Ishikawa (cell line): ENCODE measurements at regions not wholly inside any gene's neighbourhood (a gene's known extent, or its start where the extent isn't known, plus 50 kb on each side); places are given as distances from the start of the nearest gene placed in this dataset.

Experiments used
- CEBPB ChIP-seq: IDR thresholded peaks from 2 replicates; pipeline ENCODE4 v1.6.1; 2012
- CREB1 ChIP-seq: IDR thresholded peaks from 2 replicates; pipeline ENCODE4 v1.6.1; 2012; ENCODE audit warnings: low read depth
- EGR1 ChIP-seq: IDR thresholded peaks from 2 replicates; pipeline ENCODE4 v1.6.1; 2012
- EP300 ChIP-seq: IDR thresholded peaks from 2 replicates; pipeline ENCODE4 v1.6.1; 2012; ENCODE audit warnings: borderline replicate concordance
- FOXM1 ChIP-seq: IDR thresholded peaks from 2 replicates; pipeline ENCODE4 v1.6.1; 2012; ENCODE audit warnings: low read depth, borderline replicate concordance
- NFIC ChIP-seq: IDR thresholded peaks from 2 replicates; pipeline ENCODE4 v1.6.1; 2012
- RAD21 ChIP-seq: IDR thresholded peaks from 2 replicates; pipeline ENCODE4 v1.6.1; 2012; ENCODE audit warnings: low read depth
- TAF1 ChIP-seq: IDR thresholded peaks from 2 replicates; pipeline ENCODE4 v1.6.1; 2012; ENCODE audit warnings: low read depth, mild to moderate bottlenecking
- TCF12 ChIP-seq: IDR thresholded peaks from 2 replicates; pipeline ENCODE4 v1.6.1; 2012; ENCODE audit warnings: low read depth
- TEAD4 ChIP-seq: IDR thresholded peaks from 2 replicates; pipeline ENCODE4 v1.6.1; 2012
- YY1 ChIP-seq: IDR thresholded peaks from 2 replicates; pipeline ENCODE4 v1.6.1; 2012; ENCODE audit warnings: low read depth
- ZBTB7A ChIP-seq: IDR thresholded peaks from 2 replicates; pipeline ENCODE4 v1.6.1; 2012; ENCODE audit warnings: low read depth
- TF ChIP-seq, protein P1 (sequence below): IDR thresholded peaks from 2 replicates; pipeline ENCODE4 v1.6.1; 2012
- TF ChIP-seq, protein P2 (sequence below): IDR thresholded peaks from 2 replicates; pipeline ENCODE4 v1.6.1; 2012; ENCODE audit warnings: low read depth, mild to moderate bottlenecking
- TF ChIP-seq, protein P3 (sequence below): IDR thresholded peaks from 2 replicates; pipeline ENCODE4 v1.6.1; 2012

DNA sequence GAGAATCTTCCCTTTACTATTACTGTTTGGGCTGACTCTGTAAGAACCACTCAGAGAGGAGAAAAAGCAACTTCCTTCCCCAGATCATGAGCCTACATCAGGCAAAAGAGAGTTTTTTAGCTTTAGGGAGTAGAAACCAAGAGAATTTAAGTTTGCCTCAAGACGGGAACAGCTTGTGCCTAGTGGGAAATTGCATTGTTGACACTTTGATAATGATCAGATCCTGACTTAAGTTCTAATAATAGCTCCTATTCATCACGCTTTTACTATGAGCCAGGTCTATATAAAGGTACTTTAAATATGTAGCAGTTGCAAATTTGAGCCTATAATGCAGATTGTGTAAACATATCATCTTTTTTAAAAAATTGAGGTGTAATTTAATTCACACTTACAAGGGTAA lies 298.2 kb downstream of the MAN2A1 start:
- TF ChIP-seq EGR1 (no peak), FOXM1 (no peak), NFIC (no peak), TAF1 (no peak), RAD21 (no peak), TCF12 (no peak), YY1 (no peak), CEBPB (no peak)

- TF ChIP-seq, protein P1, sequence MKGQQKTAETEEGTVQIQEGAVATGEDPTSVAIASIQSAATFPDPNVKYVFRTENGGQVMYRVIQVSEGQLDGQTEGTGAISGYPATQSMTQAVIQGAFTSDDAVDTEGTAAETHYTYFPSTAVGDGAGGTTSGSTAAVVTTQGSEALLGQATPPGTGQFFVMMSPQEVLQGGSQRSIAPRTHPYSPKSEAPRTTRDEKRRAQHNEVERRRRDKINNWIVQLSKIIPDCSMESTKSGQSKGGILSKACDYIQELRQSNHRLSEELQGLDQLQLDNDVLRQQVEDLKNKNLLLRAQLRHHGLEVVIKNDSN, result no peak
Measured at GRCh38 chr5:109989161-109989560, 299.4 kb downstream of the MAN2A1 start.

DNA sequence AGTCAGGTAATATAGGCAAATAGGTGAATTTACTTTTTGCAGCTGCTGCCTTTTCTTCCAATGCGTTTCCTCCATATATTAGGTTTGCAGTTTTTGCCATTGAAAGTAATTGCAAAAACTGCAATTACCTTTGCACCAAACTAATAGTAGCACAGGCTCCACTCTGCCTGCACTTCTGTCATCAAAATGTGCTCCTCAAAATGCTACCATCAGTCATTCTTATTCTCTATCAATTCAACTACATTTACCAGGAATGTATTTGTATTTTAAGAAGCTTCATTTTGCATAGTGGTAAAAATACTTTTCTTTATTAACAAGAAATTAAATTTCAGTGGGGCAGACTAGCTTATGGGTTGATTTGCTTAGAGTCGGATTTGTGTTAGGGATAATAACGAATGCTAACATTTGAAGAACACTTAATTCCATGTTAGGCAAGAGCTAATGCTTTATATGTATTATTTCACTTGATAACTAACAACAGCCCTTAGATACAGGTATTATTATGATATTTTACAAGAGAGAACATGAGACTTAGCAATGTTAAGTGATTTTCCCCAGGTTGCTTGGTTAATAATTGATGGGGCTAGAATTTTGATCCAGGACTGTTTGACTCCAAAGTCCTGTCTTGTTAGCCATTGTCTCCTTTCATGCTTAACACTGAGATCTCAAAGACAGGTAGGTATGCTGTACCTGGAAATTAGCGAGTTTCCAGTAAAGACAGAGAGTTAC lies 300.4 kb downstream of the MAN2A1 start:
- TF ChIP-seq, protein P1, result no peak
- TF ChIP-seq, protein P2, sequence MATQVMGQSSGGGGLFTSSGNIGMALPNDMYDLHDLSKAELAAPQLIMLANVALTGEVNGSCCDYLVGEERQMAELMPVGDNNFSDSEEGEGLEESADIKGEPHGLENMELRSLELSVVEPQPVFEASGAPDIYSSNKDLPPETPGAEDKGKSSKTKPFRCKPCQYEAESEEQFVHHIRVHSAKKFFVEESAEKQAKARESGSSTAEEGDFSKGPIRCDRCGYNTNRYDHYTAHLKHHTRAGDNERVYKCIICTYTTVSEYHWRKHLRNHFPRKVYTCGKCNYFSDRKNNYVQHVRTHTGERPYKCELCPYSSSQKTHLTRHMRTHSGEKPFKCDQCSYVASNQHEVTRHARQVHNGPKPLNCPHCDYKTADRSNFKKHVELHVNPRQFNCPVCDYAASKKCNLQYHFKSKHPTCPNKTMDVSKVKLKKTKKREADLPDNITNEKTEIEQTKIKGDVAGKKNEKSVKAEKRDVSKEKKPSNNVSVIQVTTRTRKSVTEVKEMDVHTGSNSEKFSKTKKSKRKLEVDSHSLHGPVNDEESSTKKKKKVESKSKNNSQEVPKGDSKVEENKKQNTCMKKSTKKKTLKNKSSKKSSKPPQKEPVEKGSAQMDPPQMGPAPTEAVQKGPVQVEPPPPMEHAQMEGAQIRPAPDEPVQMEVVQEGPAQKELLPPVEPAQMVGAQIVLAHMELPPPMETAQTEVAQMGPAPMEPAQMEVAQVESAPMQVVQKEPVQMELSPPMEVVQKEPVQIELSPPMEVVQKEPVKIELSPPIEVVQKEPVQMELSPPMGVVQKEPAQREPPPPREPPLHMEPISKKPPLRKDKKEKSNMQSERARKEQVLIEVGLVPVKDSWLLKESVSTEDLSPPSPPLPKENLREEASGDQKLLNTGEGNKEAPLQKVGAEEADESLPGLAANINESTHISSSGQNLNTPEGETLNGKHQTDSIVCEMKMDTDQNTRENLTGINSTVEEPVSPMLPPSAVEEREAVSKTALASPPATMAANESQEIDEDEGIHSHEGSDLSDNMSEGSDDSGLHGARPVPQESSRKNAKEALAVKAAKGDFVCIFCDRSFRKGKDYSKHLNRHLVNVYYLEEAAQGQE, result no peak
- TF ChIP-seq TAF1, result no peak
- TF ChIP-seq TEAD4, result no peak
- no peak for TF ChIP-seq RAD21
- TF ChIP-seq ZBTB7A, result no peak
- no peak for TF ChIP-seq NFIC
- no peak for TF ChIP-seq EGR1
- no peak for TF ChIP-seq YY1

DNA sequence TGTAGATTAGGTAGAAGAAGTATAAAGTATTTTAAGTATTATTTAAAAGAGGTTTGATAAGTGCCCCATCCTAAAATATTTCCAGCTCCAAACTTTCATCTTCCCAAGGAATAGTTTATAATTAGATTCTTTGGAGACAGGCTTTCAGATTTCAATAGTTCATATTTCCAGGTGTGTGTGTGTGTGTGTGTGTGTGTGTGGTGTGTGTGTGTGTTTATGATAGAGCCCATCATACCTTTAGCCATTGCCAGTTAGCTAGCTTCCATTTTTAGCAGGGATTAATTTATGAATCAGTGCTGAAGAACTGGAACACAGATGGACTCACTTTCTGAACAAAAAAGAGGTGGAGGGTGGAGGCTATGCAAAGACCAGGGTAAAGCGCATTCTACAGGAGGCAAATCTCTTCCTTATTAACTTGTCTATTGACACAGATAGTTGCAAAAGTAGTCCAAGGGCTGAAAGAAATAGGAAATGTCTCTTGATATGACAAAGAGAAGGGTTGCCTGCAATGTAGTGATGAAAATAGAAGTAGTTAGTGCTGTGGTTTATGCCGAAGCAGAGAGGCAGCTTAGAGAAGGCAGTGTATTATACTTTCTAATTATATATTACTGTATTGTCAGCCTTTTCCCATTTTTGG lies 301.1 kb downstream of the MAN2A1 start:
- TF ChIP-seq FOXM1 (no peak), EP300 (no peak), ZBTB7A (no peak), RAD21 (no peak), CREB1 (no peak), TAF1 (no peak), YY1 (no peak), EGR1 (no peak), TCF12 (no peak), CEBPB (no peak), NFIC (no peak), TEAD4 (no peak)
- TF ChIP-seq, protein P1, result no peak
- TF ChIP-seq, protein P2, result no peak
- TF ChIP-seq, protein P3, sequence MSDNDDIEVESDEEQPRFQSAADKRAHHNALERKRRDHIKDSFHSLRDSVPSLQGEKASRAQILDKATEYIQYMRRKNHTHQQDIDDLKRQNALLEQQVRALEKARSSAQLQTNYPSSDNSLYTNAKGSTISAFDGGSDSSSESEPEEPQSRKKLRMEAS, result no peak

DNA sequence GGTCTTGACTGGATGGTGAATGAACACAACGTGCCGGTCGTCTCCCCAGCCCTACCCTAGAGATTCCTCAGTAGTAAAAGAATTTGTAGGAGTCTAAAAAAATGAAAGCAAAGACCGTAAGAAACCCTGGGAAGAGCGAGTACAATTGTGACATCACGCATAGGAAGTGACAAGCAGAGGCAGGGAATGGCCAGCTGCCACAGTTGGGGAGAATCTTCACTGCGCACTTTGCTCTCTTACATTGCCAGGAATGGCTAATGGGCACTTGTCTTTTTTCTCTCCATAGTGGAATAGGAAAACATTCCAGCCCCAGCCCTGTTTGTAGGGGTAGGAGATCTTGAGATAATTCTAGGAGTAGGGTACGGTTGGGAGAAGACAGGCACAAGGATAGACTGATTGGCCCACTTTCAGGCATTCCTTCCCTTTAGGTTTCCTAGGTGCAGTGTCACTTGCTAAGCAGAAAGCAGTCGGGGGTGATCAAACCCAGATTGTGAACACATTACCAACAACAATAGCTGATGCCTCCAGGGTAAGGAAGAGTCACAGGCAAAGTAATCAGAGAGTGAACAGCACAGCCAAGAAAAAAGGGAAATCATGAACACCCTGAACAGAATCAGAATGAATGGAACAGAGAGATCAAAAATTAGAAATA lies 302.7 kb downstream of the MAN2A1 start:
- TF ChIP-seq FOXM1 (no peak), RAD21 (no peak)

- TF ChIP-seq TAF1, result no peak
- no peak for TF ChIP-seq TCF12
- TF ChIP-seq CREB1, result no peak
- TF ChIP-seq, protein P1, result no peak
- no peak for TF ChIP-seq CEBPB
- no peak for TF ChIP-seq NFIC
- TF ChIP-seq RAD21, result no peak
- TF ChIP-seq, protein P2, result no peak
Measured at GRCh38 chr5:109994135-109994534, 304.4 kb downstream of the MAN2A1 start.
